K562 (cell line): ENCODE measurements at regions not wholly inside any gene's neighbourhood (a gene's known extent, or its start where the extent isn't known, plus 50 kb on each side); places are given as distances from the start of the nearest gene placed in this dataset.

Source experiments
- MITF ChIP-seq: IDR thresholded peaks from 2 replicates; pipeline ENCODE4 v1.6.1; 2014; ENCODE audit warnings: antibody characterized with exemption
- MYC ChIP-seq, 2 experiments: fragments of 250-450 bp in 1 of 2; sonication (Bioruptor Pico) in 1 of 2; IDR thresholded peaks; 2 replicates each; pipeline versions ENCODE4 v1.5.1 to v1.6.1; 2012 to 2021; ENCODE audit warnings: low read depth in 2 of 2, borderline replicate concordance in 1 of 2, improper control_type of control experiment in 1 of 2, low read length in 1 of 2, mild to moderate bottlenecking in 1 of 2, moderate library complexity in 1 of 2
- POLR2A ChIP-seq: fragments of 450-650 bp; conservative IDR thresholded peaks from 2 replicates; pipeline ENCODE4 v1.6.1; 2016
- PYGO2 ChIP-seq: fragments of 450-650 bp; IDR thresholded peaks from 2 replicates; pipeline ENCODE4 v1.6.1; 2016; ENCODE audit warnings: mild to moderate bottlenecking, missing genetic modification characterization, moderate library complexity, missing compliant biosample characterization
- SMARCC2 ChIP-seq: fragments of 450-650 bp; IDR thresholded peaks from 2 replicates; pipeline ENCODE4 v1.6.1; 2017; ENCODE audit warnings: antibody characterized with exemption, moderate library complexity, mild to moderate bottlenecking, low read depth
- SRF ChIP-seq, 2 experiments: fragments of 250-450, 450-650 bp in 1 of 2; sonication (Bioruptor Pico) in 1 of 2; sonication (generic) in 1 of 2; formaldehyde crosslinking; IDR thresholded peaks; 2 replicates each; pipeline versions ENCODE4 v1.5.0 to v1.5.1; 2020 to 2022; ENCODE audit warnings: mild to moderate bottlenecking in 1 of 2, missing genetic modification reagents in 1 of 2
- TGIF2 ChIP-seq: sonication (generic); formaldehyde crosslinking; IDR thresholded peaks from 2 replicates; pipeline ENCODE4 v1.8.1; 2022; ENCODE audit warnings: mild to moderate bottlenecking, missing genetic modification reagents, moderate library complexity
- TF ChIP-seq, protein P1 (sequence below), 3 experiments: fragments of 200-800 bp in 1 of 3; fragments of 250-450 bp in 1 of 3; fragments of 450-650 bp in 1 of 3; sonication (Bioruptor Pico) in 1 of 3; sonication (Bioruptor generic) in 1 of 3; formaldehyde crosslinking in 1 of 3; IDR thresholded peaks; 2 replicates each; pipeline versions ENCODE4 v1.6.1 to v1.8.0; 2016 to 2022; ENCODE audit warnings: mild to moderate bottlenecking in 2 of 3, missing genetic modification characterization in 2 of 3, missing compliant biosample characterization in 1 of 3, moderate library complexity in 1 of 3

DNA sequence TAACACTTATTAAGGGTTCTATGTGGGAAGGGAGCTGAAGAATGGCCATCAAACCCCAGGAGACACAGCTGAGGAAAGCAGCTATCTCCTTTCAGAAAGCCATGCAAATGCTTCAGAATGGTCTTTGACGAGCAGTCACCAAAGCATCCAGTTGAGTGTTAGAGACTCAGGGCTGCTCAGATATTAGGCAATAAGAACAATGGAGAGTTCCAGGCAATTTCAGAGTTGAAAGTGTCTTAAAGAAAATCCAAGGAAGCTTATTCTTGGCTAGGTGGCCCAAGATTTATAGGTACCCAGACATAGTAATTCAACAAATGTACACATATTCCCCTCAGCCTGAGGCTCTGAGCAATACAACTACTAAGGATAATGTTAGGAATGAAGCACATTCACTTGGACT is 180.1 kb upstream of the SOX4 start:
- TF ChIP-seq MITF (no peak), SMARCC2 (no peak), SRF (CRISPR knock-in tag; IDR thresholded peaks at IDR 0.05) (no peak), TGIF2 (no peak), POLR2A (no peak), PYGO2 (no peak), MYC (IDR thresholded peaks at IDR 0.05; ENCODE audit: low read depth, low read length) (no peak), MYC (CRISPR knock-in tag; IDR thresholded peaks at IDR 0.05; ENCODE audit: borderline replicate concordance, low read depth) (no peak)
- TF ChIP-seq, protein P1, sequence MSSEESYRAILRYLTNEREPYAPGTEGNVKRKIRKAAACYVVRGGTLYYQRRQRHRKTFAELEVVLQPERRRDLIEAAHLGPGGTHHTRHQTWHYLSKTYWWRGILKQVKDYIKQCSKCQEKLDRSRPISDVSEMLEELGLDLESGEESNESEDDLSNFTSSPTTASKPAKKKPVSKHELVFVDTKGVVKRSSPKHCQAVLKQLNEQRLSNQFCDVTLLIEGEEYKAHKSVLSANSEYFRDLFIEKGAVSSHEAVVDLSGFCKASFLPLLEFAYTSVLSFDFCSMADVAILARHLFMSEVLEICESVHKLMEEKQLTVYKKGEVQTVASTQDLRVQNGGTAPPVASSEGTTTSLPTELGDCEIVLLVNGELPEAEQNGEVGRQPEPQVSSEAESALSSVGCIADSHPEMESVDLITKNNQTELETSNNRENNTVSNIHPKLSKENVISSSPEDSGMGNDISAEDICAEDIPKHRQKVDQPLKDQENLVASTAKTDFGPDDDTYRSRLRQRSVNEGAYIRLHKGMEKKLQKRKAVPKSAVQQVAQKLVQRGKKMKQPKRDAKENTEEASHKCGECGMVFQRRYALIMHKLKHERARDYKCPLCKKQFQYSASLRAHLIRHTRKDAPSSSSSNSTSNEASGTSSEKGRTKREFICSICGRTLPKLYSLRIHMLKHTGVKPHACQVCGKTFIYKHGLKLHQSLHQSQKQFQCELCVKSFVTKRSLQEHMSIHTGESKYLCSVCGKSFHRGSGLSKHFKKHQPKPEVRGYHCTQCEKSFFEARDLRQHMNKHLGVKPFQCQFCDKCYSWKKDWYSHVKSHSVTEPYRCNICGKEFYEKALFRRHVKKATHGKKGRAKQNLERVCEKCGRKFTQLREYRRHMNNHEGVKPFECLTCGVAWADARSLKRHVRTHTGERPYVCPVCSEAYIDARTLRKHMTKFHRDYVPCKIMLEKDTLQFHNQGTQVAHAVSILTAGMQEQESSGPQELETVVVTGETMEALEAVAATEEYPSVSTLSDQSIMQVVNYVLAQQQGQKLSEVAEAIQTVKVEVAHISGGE (CRISPR knock-in tag; IDR thresholded peaks at IDR 0.05): no peak
